NCI-H748 (cell line): ENCODE measurements at regions not wholly inside any gene's neighbourhood (a gene's known extent, or its start where the extent isn't known, plus 50 kb on each side); places are given as distances from the start of the nearest gene placed in this dataset.
"Not testable (repeated sequence)": the region's sequence is repeated elsewhere in the genome, so short reads cannot be mapped to it uniquely, and the experiment has no call there.

Experiments used
- DNase-seq: peaks from one replicate; lab custom pipeline; 2025; ENCODE audit not compliant: unreplicated experiment; lab: John Stamatoyannopoulos, UW

DNA sequence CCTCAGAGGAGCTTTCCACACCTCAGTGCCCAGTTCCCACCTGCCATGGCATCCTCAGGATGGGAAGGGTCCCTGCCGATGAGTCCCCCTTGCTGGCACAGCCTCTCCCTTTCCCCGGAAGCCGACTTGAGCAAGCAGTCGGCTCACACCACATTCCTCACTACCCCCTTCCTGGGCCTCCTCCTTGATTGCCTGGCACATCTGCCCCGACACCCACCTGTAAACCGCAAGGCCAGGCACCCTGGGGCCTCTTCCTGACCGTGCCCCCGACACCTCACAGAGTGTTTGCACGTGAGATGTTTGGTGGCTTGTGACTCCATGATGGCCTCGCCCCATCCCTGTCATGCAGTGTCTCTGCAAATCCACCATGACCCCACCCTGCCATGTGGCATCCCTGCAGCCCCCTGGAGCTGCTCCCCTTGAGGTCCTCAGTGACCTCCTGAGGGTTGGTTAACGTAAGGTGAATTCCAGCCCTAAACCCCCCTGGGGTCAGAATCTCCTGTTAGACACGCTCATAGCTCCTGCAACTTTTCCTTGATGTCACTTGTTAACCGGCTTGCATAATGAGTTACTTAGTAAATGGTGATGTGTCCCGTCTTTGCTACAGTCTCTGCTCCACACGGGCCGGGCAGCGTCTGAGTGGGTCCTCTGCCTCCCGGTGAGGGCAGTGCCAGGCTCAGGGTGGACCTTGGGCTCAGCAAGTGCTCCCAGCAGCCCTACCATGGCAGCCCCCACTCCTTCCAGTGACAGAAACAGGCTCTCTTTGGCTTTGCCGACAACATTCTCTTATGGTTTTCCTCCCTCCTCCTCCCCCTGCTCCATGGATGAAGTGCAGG is 115.9 kb upstream of the FRMD1 start:
- DNase-seq, result no peak

DNA sequence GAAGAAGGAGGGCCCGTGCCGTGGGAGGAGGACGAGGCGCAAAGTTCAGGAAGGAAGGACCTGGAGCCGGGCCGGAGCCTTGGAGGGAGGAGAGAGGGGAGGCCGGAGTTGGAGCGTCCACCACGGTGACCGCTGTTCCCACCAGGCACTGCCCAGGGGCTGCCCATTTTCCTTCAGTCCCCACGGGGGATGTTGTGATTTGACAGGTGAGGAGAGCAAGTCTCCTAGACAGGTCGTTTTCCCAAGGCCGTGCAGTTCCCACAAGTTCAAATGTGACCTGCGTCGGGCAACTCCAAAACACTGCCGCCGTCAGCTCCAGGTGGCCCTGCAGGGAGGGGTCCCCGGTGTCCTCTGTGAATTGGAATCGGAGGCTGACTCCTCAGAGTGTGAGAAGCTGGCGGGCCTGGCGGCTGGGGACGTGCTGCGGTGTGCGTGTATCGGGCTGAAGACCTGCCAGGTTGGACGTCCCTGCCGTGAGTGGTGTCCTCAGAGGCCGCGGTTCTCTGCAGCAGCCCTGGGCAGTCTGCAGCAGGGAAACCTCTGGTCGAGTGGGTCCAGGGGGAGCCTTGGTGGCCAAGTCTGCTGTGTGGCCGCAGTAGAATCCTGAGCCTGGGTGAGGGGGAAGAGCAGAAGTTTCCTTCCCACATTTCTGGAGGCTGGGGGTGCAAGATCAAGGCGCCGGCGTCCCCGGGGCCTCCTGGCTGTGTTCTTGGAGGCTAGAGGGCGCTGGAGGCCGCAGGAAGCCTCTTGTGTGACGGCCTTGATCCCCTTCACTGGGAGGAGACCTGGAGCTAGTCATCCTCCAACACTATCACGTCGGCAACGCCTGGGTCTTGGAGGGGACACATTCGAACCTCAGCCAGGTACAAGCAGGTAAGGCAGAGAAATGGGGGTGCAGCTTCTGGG is 115.1 kb upstream of the FRMD1 start:
- DNase-seq, result peak; percentile 17

DNA sequence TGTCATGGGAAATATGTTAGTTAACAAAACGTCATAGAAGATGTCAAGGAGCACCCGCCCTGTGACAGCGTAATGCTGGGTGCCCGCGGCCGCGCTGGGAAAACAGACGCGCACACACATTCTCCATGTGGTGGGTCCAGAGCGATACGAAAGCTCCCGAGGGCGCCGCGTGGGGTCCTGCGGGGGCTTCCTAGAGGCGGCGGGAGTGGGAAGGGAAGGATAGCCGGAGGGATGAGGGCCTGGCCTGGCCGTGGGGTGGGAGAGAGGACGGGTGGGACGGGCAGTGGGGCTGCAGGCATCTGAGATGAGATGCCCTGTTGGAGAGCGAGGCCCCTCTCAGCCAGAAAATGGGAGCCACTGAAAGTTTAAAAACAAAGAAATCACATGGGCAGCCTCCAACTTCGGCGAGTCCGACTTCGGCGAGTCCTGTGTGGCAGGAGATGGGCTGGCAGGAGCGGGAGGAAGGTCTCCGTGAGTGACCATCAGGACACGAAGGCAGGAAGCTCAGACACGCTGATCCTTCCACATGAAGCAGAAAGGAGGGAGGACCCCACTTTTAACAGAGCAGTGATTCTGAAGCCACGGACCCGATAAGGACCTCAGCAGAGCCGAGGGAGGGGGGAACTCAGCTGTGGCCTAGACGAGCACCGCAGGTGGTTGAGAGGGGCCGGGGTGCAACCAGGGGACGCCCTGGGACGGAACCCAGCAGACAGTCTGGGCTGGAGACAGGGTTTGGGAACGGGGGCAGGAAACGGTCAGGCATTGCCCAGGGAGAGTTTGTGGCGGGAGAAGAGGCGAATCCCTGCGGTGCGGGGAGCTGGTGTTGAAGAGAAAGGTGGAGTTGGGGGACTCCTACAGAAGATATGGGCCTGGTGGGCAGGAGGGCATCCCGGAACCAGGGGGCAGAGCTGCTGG is 114.1 kb upstream of the FRMD1 start:
- no peak for DNase-seq

DNA sequence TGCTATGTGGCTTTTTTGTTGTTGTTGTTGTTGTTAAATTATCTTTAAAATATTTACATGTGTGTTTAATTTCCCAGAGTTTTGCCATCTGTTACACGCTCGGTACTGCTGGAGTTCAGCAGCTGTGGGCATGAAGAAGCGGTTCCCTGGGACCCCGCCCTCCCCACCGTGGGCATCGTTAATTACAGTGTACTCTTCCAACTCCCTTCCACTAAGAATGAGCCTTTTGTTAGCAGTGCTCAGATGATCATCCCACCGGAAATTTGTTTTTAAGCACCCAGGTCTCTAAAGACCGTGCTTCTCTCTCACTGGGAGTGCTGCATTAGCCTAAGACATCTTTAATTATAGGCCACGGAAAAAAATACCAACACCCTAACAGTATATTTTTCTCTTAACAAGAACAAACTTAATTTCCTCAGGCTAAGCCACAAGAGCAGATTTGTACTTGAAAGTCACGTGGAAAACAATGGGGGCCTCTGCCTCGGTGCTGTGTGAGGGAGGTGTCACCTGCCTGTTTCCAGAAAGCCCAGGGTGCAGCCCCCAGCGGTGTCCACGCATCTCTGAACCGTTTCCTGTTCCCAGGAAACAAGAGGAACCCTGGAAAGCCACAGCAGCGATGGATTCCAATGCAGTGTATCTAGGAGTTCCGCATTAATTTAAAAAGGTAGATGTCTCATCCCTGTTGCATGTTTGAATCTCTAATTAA is 113.3 kb upstream of the FRMD1 start:
- DNase-seq, result peak; percentile 93

DNA sequence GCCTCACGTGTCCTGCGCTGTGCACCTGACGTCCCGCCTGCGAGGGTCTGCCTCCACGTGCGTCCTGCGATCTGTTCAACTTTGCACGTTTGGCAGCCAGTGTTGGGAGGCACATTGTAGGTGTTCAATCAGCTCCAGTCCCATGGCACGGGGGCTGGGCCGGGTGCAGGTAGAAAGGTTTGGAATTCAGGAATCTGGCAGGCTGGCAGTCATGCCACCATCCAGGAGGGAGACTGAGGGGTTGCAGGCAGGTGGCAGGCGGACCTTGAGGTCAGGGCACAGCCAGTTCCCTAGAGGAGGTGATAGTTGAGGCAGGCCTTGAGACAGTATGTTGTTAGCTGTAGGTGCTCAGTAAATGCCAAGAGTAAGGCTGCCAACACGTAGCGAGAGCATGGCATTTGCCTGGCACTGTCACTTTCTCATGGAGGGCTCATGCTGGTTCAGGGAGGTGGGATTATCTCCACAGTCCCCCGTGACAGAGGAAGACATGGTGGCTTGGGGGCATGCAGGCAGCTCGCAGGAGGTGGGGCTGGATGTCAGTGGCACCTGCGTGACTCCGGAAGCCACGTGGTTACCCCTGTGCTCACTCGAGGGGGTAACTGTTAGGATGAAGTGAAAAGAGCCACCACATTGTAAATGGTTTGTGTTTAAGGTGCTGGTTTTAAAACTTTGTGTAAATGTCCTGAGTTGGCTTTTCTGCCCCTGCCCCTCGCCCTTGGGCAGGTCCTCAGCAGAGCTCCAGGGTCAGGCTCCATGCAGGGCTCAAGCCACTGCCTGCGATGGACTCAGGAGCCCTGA is 111.8 kb upstream of the FRMD1 start:
- no peak for DNase-seq

DNA sequence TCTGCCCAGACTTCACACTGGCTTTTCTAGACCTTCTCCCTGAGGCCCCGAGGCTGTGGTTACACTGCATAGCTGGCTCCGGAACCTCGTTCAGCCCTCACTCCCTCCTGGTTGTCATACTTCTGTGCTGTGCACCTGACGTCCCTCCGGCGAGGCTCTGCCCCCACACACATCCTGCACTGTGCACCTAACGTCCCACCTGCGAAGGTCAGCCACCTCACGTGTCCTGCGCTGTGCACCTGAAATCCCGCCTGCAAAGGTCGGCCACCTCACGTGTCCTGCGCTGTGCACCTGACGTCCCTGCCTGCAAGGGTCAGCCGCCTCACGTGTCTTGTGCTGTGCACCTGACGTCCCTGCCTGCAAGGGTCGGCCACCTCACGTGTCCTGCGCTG is 111.0 kb upstream of the FRMD1 start:
- no peak for DNase-seq

DNA sequence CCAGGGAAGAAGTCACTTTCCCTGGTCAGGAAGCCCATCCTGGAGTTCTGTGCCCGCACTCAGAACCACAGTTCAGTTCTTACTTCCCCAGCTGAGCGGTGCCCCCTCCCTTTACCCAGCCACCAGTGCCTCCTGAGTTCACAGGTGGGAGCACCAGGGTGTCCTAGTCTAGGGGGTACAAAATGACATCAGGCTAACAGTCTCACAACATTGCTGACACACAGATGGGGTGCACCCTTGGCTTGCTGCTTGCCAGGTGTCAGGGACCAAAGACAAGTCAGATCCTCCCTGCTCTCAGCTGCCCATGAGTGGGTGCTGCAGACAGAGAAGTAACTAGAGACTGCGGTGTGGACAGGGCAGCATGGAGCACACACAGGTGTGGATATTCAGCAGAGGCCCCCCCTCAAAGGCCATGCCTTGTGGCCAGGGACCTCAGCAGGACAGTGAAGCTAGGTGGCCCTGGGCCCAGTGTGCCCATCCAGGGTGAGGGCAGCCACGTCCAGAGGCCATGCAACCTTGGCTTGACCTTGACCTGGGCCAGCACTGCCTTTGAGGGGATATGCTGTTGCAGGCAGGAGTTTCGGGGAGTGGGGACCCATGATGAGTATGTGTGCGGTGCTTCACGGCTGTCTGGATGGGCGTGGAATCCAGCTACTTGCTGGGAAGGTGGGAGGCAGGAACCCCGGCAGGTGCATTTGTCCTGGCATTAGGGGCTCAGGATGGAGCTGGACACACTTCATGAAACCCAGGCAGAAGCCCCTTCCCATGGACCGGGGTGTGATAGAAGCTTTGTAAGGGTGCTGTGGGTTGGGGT is 110.4 kb upstream of the FRMD1 start:
- DNase-seq, result no peak

DNA sequence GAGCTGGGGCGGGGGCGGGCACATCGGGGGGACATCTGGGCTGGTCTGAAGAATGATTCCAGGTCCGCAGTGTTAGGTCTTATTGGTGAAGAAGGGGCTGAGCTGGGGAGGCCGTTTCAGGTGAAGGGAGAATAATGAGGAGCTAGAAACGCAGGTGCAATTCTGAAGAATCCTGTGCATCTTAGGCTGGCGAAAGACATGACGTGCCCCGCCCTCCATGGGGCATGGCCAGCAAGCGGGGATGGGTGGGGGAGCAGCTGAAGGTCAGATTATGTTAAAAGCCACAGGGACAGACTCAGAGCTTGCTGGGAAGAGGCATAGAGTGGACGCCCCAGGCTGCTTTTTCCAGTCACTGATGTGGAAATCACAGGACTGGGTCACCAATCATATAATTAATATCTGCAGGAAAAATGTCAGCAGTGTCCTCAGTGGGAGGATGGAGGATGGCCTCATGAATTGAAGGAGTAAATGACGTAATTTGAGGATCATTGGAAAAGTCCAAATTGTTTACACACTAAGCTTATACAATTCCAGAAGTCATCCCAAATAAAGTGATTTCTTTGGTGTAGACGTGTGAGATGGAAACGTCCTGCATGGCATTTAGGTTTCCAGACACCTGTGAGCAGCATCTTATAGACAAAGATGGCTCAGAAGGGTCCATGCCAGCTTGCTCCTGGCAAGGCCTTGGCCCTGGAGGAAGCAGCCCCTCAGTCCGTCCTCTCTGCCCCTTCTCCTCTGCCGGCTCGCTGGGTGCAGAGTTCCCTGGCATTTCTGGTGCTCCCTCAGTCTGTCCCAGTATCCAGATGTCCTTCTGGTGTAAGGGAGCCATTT is 109.6 kb upstream of the FRMD1 start:
- no peak for DNase-seq

DNA sequence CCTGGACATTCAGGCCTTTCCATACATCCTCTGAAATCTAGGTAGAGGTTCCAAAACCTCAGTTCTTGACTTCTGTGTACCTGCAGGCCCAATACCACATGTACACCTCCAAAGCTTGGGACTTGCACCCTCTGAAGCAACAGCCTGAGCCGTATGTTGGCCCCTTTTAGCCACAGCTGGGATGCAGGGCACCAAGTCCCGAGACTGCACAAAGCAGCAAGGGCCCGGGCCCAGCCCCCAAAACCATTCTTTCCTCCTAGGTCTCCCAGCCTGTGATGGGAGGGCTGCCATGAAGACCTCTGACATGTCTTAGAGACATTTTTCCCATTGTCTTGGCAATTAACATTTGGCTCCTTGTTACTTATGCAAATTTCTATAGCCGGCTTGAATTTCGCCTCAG is 107.4 kb upstream of the FRMD1 start:
- DNase-seq, result no peak

DNA sequence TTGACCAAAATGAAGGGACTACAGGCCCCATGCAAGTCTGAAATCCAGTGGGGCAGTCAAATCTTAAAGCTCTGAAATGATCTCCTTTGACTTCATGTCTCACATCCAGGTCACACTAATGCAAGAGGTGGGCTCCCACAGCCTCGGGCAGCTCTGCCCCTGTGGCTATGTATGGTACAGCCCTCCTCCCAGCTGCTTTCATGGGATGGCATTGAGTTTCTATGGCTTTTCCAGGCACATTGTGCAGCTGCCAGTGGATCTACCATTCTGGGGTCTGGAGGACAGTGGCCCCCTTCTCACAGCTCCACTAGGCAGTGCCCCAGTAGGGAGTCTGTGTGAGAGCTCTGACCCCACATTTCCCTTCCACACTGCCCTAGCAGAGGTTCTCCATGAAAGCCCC is 107.0 kb upstream of the FRMD1 start:
- not testable (repeated sequence) for DNase-seq

DNA sequence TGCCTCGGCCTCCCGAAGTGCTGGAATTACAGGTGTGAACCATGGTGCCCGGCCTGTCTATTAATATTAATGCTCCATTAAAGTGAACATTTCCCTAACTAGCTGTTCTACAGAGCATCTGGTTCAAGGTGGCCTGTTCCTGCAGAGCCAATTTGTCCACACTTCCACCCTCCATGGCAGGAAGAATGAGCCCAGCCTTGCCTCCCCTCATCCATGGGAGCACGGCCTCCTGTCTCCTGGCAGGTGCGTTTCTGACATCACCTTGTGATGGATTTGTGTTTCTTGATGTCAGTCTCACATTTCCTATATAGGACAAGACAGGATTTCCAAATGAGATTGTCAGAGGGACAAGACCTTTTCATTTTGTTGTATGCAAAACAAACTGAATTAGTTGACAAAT is 105.7 kb upstream of the FRMD1 start:
- DNase-seq, result no peak

DNA sequence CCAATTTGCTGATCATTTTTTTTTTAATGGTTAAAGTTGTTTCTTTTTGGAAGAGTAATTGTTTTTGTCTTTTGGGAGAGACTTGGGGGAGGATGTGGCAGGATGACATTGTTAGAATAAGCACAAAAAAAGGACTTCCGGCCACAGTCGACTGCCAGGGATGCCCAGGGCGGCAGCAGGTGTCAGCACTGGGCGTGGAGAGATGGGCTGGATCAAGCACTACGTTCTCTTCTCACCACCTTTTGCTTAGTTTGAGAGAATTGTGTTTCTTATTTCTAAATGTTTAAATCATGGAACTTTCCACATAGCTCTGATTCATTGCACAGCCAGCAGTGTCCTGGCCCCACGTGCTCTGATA is 104.6 kb upstream of the FRMD1 start:
- DNase-seq, result no peak

DNA sequence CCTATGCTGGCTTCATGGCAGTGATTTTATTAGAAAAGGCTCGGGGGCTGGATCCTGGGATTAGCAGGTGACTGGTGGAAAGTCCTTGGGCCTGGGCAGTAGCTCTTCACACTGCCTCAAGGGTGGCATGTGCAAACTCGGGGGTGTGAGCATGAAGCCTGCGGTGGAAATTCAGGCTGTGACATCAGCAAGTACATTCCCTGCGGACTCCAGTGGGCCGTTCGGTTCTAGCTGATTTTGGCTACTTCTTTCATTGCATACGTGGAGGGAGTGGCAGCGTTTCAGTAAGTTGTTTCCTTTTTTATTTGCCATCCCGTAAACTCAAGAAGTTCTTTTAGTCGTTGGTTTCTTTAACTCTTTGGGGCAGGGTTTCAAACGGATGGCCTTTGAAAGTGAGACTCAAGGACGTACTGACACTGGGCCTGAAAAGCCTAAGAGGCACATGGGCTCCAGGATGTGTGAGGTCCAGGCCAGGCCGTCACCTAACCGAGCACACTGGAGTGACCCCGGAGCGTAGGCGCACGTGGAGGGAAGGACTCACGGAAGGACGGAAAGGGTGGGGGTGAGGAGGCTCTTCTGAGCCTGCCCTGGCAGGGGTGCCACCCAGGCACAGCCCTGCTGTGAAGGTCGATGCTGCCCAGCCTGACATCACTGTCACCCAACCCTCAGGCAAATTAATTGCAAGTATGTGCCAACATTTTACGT is 104.0 kb upstream of the FRMD1 start:
- no peak for DNase-seq

DNA sequence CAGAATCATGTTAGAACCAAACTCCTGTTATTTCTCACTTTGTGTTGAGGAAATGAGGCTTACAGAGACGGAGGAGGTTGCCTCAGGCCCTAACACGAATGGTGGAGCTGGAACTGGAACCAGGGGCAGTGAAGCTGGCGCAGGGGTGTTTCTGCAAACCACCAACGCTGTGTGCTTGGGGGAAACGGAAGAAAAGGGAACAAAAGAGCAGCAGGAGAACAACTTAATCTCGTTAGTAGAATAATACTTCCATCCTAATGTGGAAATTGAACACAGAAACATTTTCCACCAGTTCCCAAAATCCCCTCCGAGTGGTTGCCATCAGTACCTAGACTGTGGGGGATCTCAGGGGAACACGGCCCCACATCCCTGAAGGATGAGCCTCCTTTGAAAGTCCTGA is 103.4 kb upstream of the FRMD1 start:
- DNase-seq, result no peak

DNA sequence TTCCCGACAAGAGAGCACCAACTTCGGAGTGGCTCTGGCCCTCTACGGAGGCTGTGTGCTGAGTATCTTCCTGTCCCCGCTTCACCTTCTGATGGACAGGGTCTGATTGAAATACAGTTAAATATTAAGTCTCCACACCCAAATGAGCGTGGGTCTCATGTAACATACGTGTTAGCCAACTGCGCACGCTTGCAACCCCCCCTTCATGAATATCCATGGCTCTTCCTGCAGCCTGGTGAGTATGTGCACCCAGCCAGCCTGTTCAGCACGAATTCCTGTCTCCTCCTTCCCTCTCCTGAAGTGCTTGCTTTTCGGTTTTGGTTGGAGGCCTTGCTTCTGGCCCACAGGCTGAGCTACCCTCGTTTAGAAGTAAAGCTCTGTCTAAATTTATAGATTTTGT is 102.9 kb upstream of the FRMD1 start:
- DNase-seq, result no peak

DNA sequence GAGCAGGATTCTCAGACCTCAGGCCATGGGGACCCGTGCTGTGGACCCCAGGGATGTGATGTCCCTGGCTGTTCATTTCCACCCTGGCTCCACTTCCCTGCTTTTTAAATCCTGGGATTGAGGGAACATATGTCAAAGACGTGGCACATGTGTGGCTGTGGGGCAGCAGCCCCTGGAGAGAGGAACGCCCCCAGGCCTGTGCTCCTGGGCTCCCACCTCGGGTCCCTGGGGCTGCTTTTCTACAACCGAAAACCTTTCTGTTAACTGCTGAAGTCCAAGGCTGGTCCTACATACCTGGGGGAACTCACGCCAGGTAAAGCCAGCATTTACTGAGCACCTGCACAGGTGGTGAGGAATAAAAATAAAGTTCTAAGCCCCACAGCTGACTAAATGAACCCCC is 102.3 kb upstream of the FRMD1 start:
- DNase-seq, result no peak

DNA sequence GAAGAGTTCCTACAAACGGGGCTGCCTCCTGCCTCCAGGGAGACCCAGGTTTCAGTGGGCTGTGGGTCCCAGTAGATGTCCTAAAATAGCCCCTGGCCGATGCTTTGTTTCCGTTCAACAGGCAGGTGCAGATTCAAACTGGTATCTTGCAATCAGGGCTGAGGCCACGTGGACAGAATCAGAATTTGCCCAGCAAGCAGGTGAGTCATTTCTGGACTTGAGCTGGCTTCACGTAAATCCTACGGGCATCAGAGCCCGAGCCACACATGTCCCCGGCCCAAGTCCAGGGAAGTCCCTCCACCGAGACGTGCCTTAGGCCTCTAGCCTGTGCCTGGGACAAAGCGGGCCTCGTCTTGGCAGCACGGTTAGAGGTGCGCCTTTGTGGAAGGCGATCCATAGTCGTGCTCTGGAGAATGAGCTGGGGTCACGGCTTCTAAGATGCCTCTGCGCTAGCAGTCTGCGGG is 101.6 kb upstream of the FRMD1 start:
- DNase-seq, result no peak
